ENCODE measurements at regions not wholly inside any gene's neighbourhood (a gene's known extent, or its start where the extent isn't known, plus 50 kb on each side); places are given as distances from the start of the nearest gene placed in this dataset.

GRCh38 chr2:52402128-52402527 is 1365.5 kb upstream of the CHAC2 start:
- Histone ChIP-seq H3K27me3 (ENCODE audit: control insufficient read depth, insufficient read depth, low read length) (no peaks in the 10 kb centered on the region), H3K4me3 (ENCODE audit: low read length) (no peak overlapping the region), H3K27ac (ENCODE audit: low read length) (no peak overlapping the region), H3K4me1 (ENCODE audit: control insufficient read depth, insufficient read depth, low read length) (no peaks in the 10 kb centered on the region), H3K9me3 (replicated peaks; ENCODE audit: control insufficient read depth, low read depth, low read length) (no peaks in the 10 kb centered on the region), H3K36me3 (ENCODE audit: control insufficient read depth, insufficient read depth, low read length) (no peaks in the 10 kb centered on the region)
- DNase-seq = peak; percentile 20
- 71% methylated on average over 3 of the region's 6 CpGs for WGBS (ENCODE audit: insufficient coverage)

DNA sequence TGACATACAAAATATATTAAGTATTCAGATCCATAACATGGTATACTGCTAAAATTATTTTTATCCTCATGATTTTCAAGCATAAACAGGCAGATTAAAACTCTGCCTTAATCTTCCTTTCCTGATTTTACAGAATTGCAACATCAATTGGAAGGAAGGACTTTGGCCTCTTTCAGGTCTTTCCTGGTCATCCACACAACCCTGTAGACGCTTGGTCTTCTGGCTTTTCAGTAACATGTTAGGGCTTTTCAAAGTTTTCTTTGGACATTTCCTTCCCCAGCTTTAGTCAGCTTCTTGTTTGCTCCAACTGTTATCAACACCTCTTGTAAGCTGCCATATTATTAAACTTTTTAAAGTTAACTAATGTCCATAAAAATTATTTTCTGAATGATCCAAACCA is 1364.9 kb upstream of the NRXN1 start:
- no peaks in the 10 kb centered on the region for H3K27me3 ChIP-seq (ENCODE audit: control insufficient read depth, insufficient read depth, low read length)
- no peak overlapping the region for H3K27ac ChIP-seq (ENCODE audit: low read length)
- 100% methylated on average over 1 of the region's 1 CpG for WGBS (ENCODE audit: insufficient coverage)
- no peaks in the 10 kb centered on the region for H3K4me1 ChIP-seq (ENCODE audit: control insufficient read depth, insufficient read depth, low read length)
- DNase-seq = no peak
- H3K36me3 ChIP-seq (ENCODE audit: control insufficient read depth, insufficient read depth, low read length) = no peaks in the 10 kb centered on the region
- no peak overlapping the region for H3K4me3 ChIP-seq (ENCODE audit: low read length)
- H3K9me3 ChIP-seq (replicated peaks; ENCODE audit: control insufficient read depth, low read depth, low read length) = no peaks in the 10 kb centered on the region

DNA sequence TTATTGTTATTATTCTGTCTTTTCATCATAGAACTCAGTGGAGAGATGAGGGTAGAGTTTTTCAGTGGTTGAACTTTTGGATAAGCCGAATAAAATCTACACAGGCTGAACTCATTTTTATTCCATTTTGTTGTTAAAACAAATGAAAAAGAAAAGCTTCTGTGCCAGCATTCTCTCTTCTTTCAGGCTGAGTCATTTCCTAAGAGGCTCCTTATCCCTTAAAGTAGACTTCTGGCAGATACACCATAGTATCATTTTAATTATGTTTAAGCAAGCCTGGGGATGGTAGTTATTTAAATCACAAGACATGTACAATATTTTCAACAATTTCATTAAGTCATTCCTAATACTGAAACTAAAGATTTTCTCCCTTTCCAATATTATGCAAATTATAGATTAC is 1364.0 kb upstream of the NRXN1 start:
- Histone ChIP-seq H3K4me1 (ENCODE audit: control insufficient read depth, insufficient read depth, low read length) (no peaks in the 10 kb centered on the region), H3K36me3 (ENCODE audit: control insufficient read depth, insufficient read depth, low read length) (no peaks in the 10 kb centered on the region), H3K9me3 (replicated peaks; ENCODE audit: control insufficient read depth, low read depth, low read length) (no peaks in the 10 kb centered on the region), H3K4me3 (ENCODE audit: low read length) (no peak overlapping the region), H3K27me3 (ENCODE audit: control insufficient read depth, insufficient read depth, low read length) (no peaks in the 10 kb centered on the region), H3K27ac (ENCODE audit: low read length) (no peak overlapping the region)
- no CpG with 5 or more reads among the region's 1 CpG for WGBS (ENCODE audit: insufficient coverage)
- DNase-seq = peak; percentile 89

DNA sequence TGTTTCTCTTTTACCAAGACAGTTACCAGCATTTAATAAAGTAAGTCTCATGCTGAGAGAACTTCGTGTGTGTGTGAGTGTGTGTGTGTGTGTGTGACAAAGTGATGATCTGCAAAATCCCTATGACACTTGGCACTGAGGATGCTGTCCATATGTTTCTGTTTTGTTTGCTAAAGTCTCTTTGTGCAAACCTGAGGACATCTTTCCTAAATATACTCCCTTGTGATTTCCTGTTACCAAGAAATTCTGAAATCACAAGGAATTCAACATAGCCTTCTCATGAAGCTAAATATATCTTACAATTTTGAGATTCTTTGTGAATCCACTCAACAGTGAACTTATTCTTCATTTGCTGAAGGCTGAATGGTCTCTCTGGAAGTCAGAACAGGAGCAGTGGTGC is 1359.7 kb upstream of the NRXN1 start:
- H3K4me1 ChIP-seq (ENCODE audit: control insufficient read depth, insufficient read depth, low read length) = no peaks in the 10 kb centered on the region
- no peak overlapping the region for H3K4me3 ChIP-seq (ENCODE audit: low read length)
- WGBS (ENCODE audit: insufficient coverage) = no CpG with 5 or more reads among the region's 1 CpG
- DNase-seq = peak; percentile 88
- H3K27ac ChIP-seq (ENCODE audit: low read length) = no peak overlapping the region
- no peaks in the 10 kb centered on the region for H3K9me3 ChIP-seq (replicated peaks; ENCODE audit: control insufficient read depth, low read depth, low read length)
- no peaks in the 10 kb centered on the region for H3K36me3 ChIP-seq (ENCODE audit: control insufficient read depth, insufficient read depth, low read length)
- no peaks in the 10 kb centered on the region for H3K27me3 ChIP-seq (ENCODE audit: control insufficient read depth, insufficient read depth, low read length)

- no peaks in the 10 kb centered on the region for H3K4me1 ChIP-seq (ENCODE audit: control insufficient read depth, insufficient read depth, low read length)
- peak; percentile 27 for DNase-seq
- H3K4me3 ChIP-seq (ENCODE audit: low read length) = no peak overlapping the region
- no peak overlapping the region for H3K27ac ChIP-seq (ENCODE audit: low read length)
- no peaks in the 10 kb centered on the region for H3K27me3 ChIP-seq (ENCODE audit: control insufficient read depth, insufficient read depth, low read length)
- no peaks in the 10 kb centered on the region for H3K36me3 ChIP-seq (ENCODE audit: control insufficient read depth, insufficient read depth, low read length)
- no peaks in the 10 kb centered on the region for H3K9me3 ChIP-seq (replicated peaks; ENCODE audit: control insufficient read depth, low read depth, low read length)
Observed at GRCh38 chr2:52390651-52391050, 1358.7 kb upstream of the NRXN1 start.

DNA sequence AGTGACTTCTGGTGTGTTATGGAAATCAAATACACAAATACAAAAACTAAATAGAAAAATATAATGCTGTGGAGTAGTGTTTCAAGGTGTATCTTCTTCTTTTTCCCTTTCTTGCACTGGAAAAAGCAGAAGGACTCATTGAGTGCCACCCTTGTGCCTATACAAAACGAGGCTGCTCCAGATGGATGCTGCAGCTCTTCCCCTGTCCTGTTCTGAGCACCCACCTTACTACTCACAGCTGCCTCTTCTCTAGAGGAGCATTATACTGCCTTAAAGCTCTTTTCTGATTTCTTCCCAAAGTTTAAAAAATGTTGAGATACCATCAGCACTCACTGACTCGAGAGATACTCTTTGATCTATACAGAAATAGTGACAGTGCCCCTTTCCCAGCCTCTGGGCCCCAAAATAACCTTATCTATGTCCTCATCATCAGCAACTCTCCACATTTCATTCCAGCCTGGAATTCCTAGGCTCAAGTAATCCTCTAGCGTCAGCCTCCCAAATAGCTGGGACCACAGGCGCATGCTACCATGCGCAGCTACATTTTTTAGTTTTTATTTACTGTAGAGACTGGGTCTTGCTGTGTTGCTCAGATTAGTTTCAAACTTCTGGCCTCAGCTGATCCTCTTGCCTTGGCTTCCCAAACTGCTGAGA is 1356.1 kb upstream of the NRXN1 start:
- H3K36me3 ChIP-seq (ENCODE audit: control insufficient read depth, insufficient read depth, low read length) = no peaks in the 10 kb centered on the region
- no peaks in the 10 kb centered on the region for H3K9me3 ChIP-seq (replicated peaks; ENCODE audit: control insufficient read depth, low read depth, low read length)
- no peak overlapping the region for H3K27ac ChIP-seq (ENCODE audit: low read length)
- 64% methylated on average over 2 of the region's 5 CpGs for WGBS (ENCODE audit: insufficient coverage)
- no peak for DNase-seq
- no peaks in the 10 kb centered on the region for H3K27me3 ChIP-seq (ENCODE audit: control insufficient read depth, insufficient read depth, low read length)
- no peak overlapping the region for H3K4me3 ChIP-seq (ENCODE audit: low read length)
- no peaks in the 10 kb centered on the region for H3K4me1 ChIP-seq (ENCODE audit: control insufficient read depth, insufficient read depth, low read length)

DNA sequence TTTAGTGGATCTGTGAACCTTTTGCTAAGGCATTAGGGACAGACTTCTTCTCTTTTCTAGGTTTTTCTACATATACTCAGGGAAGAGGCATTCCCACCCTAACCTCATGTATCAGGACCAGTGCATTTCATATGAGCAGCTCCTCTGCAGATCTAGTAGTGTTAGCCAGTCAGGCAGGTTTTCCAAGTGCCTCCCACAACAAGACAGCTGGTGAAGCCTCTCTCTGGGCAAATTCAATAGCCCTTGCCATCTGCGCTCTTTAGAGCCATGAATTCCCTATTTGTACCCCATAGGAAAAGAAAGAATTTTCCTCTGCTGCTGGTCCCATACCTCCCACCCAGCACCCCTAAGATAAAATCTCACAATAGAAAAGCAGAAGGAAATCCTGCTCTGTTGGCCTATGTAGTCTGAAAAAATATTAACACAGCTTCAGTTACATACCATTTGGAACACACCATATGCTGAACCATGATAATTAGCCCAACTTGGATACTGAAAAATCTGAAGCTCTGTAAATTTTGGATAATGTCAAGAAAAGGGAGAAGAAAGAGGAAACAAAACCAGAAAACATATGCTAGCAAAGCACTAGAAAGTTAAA is 1354.6 kb upstream of the NRXN1 start:
- Histone ChIP-seq H3K36me3 (ENCODE audit: control insufficient read depth, insufficient read depth, low read length) (no peaks in the 10 kb centered on the region), H3K4me1 (ENCODE audit: control insufficient read depth, insufficient read depth, low read length) (no peaks in the 10 kb centered on the region), H3K4me3 (ENCODE audit: low read length) (no peak overlapping the region), H3K9me3 (replicated peaks; ENCODE audit: control insufficient read depth, low read depth, low read length) (no peaks in the 10 kb centered on the region), H3K27me3 (ENCODE audit: control insufficient read depth, insufficient read depth, low read length) (no peaks in the 10 kb centered on the region), H3K27ac (ENCODE audit: low read length) (no peak overlapping the region)
- no CpG with 5 or more reads among the region's 1 CpG for WGBS (ENCODE audit: insufficient coverage)
- no peak for DNase-seq

- no peaks in the 10 kb centered on the region for H3K9me3 ChIP-seq (replicated peaks; ENCODE audit: control insufficient read depth, low read depth, low read length)
- no peaks in the 10 kb centered on the region for H3K27me3 ChIP-seq (ENCODE audit: control insufficient read depth, insufficient read depth, low read length)
- DNase-seq = no peak
- H3K27ac ChIP-seq (ENCODE audit: low read length) = no peak overlapping the region
- no peaks in the 10 kb centered on the region for H3K36me3 ChIP-seq (ENCODE audit: control insufficient read depth, insufficient read depth, low read length)
- 100% methylated on average over 1 of the region's 2 CpGs for WGBS (ENCODE audit: insufficient coverage)
- no peak overlapping the region for H3K4me3 ChIP-seq (ENCODE audit: low read length)
- H3K4me1 ChIP-seq (ENCODE audit: control insufficient read depth, insufficient read depth, low read length) = no peaks in the 10 kb centered on the region
Observed at GRCh38 chr2:52383541-52383940, 1351.6 kb upstream of the NRXN1 start.

GRCh38 chr2:52369178-52369577 is 1337.2 kb upstream of the NRXN1 start:
- no peaks in the 10 kb centered on the region for H3K9me3 ChIP-seq (replicated peaks; ENCODE audit: control insufficient read depth, low read depth, low read length)
- no peak overlapping the region for H3K27ac ChIP-seq (ENCODE audit: low read length)
- WGBS (ENCODE audit: insufficient coverage) = no CpG with 5 or more reads among the region's 2 CpGs
- no peak overlapping the region for H3K4me3 ChIP-seq (ENCODE audit: low read length)
- DNase-seq = no peak
- H3K27me3 ChIP-seq (ENCODE audit: control insufficient read depth, insufficient read depth, low read length) = no peaks in the 10 kb centered on the region
- no peaks in the 10 kb centered on the region for H3K36me3 ChIP-seq (ENCODE audit: control insufficient read depth, insufficient read depth, low read length)
- H3K4me1 ChIP-seq (ENCODE audit: control insufficient read depth, insufficient read depth, low read length) = no peaks in the 10 kb centered on the region

DNA sequence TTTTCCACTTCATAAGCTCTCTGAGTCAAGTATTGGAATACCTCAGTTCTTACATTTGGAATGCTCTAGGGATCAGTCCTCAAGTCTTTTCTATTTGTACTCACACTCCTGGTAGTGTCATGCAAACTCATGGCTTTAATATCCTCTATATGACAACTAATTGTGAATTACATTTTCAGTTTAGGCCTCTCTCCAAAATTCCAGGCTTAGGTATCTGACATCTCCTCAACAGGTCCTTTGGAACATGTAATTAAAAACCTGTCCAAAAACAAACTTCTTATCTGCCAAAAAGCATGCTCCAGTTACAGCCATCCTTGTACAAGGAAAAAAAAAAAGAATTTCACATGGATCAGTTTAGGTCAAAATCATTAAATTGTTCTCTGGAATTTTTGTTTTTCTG is 1336.2 kb upstream of the NRXN1 start:
- no peaks in the 10 kb centered on the region for H3K36me3 ChIP-seq (ENCODE audit: control insufficient read depth, insufficient read depth, low read length)
- no peak overlapping the region for H3K4me3 ChIP-seq (ENCODE audit: low read length)
- H3K4me1 ChIP-seq (ENCODE audit: control insufficient read depth, insufficient read depth, low read length) = no peaks in the 10 kb centered on the region
- H3K27ac ChIP-seq (ENCODE audit: low read length) = no peak overlapping the region
- DNase-seq = no peak
- H3K27me3 ChIP-seq (ENCODE audit: control insufficient read depth, insufficient read depth, low read length) = no peaks in the 10 kb centered on the region
- no peaks in the 10 kb centered on the region for H3K9me3 ChIP-seq (replicated peaks; ENCODE audit: control insufficient read depth, low read depth, low read length)

DNA sequence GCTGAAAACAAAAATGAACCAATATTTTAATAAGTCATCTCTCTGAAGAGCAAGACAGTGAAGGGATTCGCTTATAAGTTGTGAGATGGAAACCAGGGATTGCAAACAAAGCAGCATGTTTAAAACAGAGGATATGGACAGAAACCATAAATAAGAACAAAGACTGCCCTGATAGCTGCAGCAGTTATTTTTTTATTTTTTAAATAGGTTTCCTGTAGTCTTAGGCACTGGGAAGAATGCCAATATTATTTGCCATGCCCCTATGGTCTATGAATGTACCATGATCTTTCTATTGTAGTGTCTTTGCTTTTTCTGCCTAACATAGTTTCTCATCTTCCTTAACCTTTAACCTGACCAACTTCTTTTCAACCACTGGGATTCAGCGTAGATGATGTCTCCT is 1334.0 kb upstream of the NRXN1 start:
- no peak for DNase-seq
- H3K27me3 ChIP-seq (ENCODE audit: control insufficient read depth, insufficient read depth, low read length) = no peaks in the 10 kb centered on the region
- H3K36me3 ChIP-seq (ENCODE audit: control insufficient read depth, insufficient read depth, low read length) = no peaks in the 10 kb centered on the region
- H3K9me3 ChIP-seq (replicated peaks; ENCODE audit: control insufficient read depth, low read depth, low read length) = no peaks in the 10 kb centered on the region
- H3K27ac ChIP-seq (ENCODE audit: low read length) = no peak overlapping the region
- H3K4me1 ChIP-seq (ENCODE audit: control insufficient read depth, insufficient read depth, low read length) = no peaks in the 10 kb centered on the region
- no peak overlapping the region for H3K4me3 ChIP-seq (ENCODE audit: low read length)
- no CpG with 5 or more reads among the region's 2 CpGs for WGBS (ENCODE audit: insufficient coverage)

Measured in muscle of leg (tissue), 3 donors.